GM21381 (cell line): ENCODE measurements at regions not wholly inside any gene's neighbourhood (a gene's known extent, or its start where the extent isn't known, plus 50 kb on each side); places are given as distances from the start of the nearest gene placed in this dataset.

ENCODE experiments used
- ATAC-seq: cut with Tn5 transposase; IDR thresholded peaks from one replicate; pipeline ENCODE4 v1.9.1; 2021; ENCODE audit warnings: mild to moderate bottlenecking, moderate library complexity; ENCODE audit not compliant: unreplicated experiment

DNA sequence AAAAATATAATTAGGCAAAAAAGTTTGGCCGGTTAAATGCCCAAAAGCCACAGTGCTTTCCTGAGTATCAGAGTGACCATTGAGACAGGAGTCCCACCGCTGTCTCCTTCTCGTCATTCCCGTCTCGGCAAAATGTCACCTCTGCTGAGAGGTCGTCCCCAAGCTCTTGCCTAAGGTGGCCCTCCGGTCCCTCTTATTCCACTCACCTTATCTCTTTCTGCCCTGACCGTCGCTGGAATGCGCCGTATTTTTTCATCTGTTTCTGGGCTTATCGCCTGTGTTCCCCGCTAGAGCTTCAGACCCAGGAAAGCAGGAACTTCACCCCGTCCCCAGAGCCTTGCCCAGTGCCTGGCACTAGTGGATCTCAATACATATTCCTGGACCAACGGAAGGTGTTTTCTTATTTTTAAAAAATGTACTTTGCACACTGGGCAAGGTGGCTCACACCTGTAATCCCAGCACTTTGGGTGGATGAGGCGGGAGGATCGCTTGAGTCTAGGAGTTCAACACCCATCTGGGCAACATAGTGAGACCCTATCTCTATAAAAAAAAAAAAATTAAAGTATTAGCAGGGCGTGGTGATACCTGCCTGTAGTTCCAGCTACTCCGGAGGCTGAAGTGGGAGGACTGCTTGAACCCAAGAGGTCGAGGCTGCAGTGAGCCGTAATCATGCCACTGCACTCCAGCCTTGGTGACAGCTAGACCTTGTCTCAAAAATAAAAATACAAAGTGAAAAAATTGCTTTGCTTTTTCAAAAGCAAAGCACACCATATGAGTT, 122.8 kb upstream of the PTPN1 start:
- no peak for ATAC-seq

GRCh38 chr20:50387996-50388332, 122.2 kb upstream of the PTPN1 start:
- ATAC-seq, result no peak

DNA sequence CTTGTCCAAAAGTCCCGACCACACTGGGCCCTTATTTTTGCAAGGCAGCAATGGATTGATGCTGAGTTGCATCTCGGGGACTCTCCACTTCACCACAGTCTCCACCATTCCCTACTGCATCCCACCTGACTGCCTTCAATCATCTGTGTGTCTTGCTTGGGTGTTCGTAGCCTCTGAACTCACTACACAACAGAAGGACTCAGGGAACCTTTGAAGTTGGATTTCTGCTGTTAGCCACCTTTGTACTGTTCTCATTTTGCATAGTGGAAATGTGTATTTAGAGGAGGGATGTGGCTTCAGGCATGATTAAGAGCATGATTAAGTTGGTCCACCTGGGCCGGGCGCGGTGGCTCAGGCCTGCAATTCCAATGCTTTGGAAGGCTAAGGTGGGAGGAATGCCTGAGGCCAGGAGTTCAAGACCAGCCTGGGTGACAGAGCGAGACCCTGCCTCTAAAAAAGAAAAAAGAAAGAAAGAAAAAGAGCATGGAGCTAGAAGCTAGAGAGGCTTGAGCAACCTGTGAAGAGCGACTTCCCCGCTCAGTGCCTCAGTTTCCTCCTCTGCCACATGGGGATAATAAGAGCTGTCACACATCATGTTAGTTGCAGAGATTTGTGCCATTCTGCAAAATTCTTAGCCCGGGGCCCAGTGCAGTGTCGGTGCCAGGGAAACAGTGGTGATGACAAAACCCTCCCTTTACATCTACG, 121.3 kb upstream of the PTPN1 start:
- no peak for ATAC-seq

DNA sequence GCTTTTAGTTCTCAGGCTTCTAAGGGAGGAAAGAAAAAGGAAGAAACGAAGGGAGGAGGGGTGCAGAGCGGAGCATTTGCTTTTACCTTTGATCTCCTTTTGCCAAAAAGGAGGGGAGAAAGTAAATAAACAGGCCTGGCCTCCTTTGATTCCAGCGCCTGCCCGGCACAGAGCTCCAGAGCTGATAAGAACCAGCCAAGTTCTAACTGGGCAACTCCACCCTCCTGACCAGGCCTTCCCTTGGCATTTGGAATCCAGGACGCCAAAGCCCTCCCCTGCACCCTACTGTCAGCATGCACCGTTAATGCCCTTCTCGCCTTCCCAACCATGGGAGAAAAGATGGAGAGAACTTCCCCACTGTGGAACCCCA, 120.8 kb upstream of the PTPN1 start:
- no peak for ATAC-seq

GRCh38 chr20:50389808-50390684, 120.1 kb upstream of the PTPN1 start:
- no peak for ATAC-seq

DNA sequence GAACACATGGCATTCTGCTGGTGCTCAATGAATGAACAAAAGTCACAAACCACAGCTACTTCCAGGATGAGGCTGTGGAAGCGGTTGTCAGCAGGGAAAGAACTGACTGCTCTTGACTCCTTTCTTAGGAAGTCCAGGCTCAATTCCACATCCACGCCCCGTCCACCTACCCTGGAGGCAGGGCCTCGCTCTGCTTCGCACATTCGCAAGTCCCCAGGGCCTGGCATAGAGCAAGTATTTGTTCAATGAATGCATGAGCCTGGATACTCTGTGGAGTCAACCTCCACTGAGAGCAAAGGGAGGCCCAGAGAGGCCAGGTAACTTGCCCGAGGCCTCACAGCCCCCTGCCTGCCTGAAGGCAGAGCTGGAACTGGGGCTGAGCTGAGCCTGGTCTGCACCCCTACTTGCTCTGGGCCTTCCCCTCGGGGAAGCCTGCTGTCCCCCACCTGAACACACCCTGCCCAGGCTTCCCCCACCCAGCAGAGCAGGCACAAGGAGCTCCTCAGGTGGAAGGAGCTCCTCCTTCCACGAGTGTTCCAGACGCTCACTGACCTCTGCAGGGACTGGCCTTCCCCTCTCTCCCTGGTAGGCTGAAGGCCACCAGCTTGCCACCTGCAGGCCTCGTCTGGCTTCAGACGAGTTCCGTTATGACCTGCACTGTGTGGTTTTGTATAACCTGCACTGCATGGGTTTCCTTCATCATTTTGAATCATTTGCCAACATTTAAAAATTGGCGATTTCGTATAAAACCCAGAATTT, 119.3 kb upstream of the PTPN1 start:
- ATAC-seq, result no peak

GRCh38 chr20:50391444-50392137, 118.6 kb upstream of the PTPN1 start:
- no peak for ATAC-seq

GRCh38 chr20:50392138-50392866, 117.9 kb upstream of the PTPN1 start:
- ATAC-seq, result no peak

DNA sequence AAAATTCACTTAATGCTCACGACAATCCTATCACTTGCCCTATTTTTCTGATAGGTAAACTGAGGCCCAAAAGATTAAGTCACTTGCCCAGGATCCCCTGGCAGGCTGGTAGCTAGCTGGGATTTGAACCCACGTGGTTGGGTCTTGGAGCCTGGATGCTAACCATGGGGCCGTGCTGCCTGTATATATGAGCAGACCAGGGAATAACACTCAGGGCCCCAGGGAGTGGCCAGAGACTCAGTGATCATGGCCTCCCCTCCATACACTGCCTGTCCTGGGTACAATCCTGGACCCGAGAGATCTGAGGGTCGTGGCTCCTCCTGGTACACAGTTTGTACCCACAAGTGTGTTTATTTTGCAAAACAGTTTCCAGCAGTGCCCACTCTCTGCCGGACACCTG, 116.9 kb upstream of the PTPN1 start:
- ATAC-seq, result no peak

GRCh38 chr20:50393990-50394561, 116.1 kb upstream of the PTPN1 start:
- ATAC-seq, result no peak

GRCh38 chr20:50394569-50394968, 115.6 kb upstream of the PTPN1 start:
- ATAC-seq, result no peak

- no peak for ATAC-seq
These were observed 114.9 kb upstream of the PTPN1 start for GRCh38 chr20:50395251-50395729.

- no peak for ATAC-seq
These were observed 114.2 kb upstream of the PTPN1 start for GRCh38 chr20:50395914-50396488.

GRCh38 chr20:50396623-50397022, 113.6 kb upstream of the PTPN1 start:
- ATAC-seq, result no peak

DNA sequence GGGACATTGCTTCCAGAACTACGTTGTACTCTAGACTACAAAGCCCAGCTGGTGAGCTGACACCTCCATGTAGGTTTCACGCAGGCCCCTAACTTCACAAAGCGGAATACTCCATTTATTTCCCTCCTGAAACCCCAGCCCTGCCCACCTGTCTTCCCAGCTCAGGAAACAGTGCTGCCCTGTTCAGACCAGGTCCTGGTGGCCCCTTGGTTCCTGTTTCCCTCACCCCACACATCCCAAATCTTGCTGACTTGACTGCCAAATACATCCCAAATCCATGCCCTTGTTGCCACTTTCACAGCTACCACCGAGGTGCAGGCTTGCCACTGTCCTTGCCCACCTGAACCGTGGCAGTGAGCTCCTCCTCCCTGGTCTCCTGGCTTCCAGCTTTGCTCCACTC, 113.1 kb upstream of the PTPN1 start:
- ATAC-seq, result no peak

DNA sequence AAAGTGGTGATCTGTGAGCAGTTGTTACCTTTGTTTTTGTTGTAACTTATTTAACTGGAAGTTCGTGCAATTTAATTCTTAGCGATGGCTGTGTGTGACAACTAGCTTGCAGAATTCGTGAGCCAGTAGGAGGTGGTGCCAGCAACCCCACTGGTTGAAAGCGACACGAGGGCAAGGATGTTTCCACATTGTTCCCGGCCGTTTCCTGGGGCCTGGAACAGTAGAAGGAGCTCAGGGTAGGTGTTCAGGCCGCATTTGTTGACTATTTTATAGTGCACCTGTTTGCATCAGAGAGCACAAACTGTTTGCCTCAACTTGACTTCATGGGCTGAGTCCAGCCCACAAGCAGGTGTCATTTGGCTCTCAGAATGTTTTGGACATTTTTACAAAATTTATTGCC, 112.1 kb upstream of the PTPN1 start:
- ATAC-seq, result no peak

- no peak for ATAC-seq
These were observed 111.7 kb upstream of the PTPN1 start for GRCh38 chr20:50398471-50398820.

- no peak for ATAC-seq
These were observed 111.2 kb upstream of the PTPN1 start for GRCh38 chr20:50398821-50399554.
